ENCODE measurements at regions not wholly inside any gene's neighbourhood (a gene's known extent, or its start where the extent isn't known, plus 50 kb on each side); places are given as distances from the start of the nearest gene placed in this dataset.
"Not testable (repeated sequence)": the region's sequence is repeated elsewhere in the genome, so short reads cannot be mapped to it uniquely, and the experiment has no call there.

GRCh38 chr19:34871911-34872310 lies 54.8 kb upstream of the ZNF30 start:
- H3K27ac ChIP-seq (ENCODE audit: low read length); CTCF ChIA-PET; ATAC-seq; H3K9me3 ChIP-seq (ENCODE audit: low read length); POLR2A ChIA-PET (ENCODE audit: unreplicated experiment); BruUV-seq (replicated peaks); H3K79me2 ChIP-seq (ENCODE audit: low read length); H3K4me3 ChIP-seq (ENCODE audit: low read length); H3K9ac ChIP-seq (ENCODE audit: low read length); H3K27me3 ChIP-seq (ENCODE audit: low read length); DNase-seq; H2AFZ ChIP-seq (ENCODE audit: low read length); H4K20me1 ChIP-seq (ENCODE audit: low read length); H3K36me3 ChIP-seq (ENCODE audit: low read depth, low read length); H3K4me2 ChIP-seq (ENCODE audit: low read length); intact Hi-C loops (cut with micrococcal nuclease); H3K9me2 ChIP-seq (replicated peaks; ENCODE audit: low read length); H3K4me1 ChIP-seq (ENCODE audit: insufficient read depth, low read length); H3F3A ChIP-seq (ENCODE audit: low read length, unreplicated experiment): not testable (repeated sequence)

- ChIA-PET POLR2A (ENCODE audit: unreplicated experiment) (no interaction called here), CTCF (no interaction called here)
- no peaks in the 10 kb centered on the region for H3K27me3 ChIP-seq (ENCODE audit: low read length)
- H3K27ac ChIP-seq (ENCODE audit: low read length), result no peak overlapping the region
- H3K9ac ChIP-seq (ENCODE audit: low read length), result no peak overlapping the region
- ATAC-seq (no peak), DNase-seq (no peak)
- H3K9me2 ChIP-seq (replicated peaks; ENCODE audit: low read length), result no peaks in the 10 kb centered on the region
- TF ChIP-seq EZH2 (IDR thresholded peaks at IDR 0.05; ENCODE audit: low read length, unreplicated experiment) (no peak), CTCF (conservative IDR thresholded peaks at IDR 0.05; ENCODE audit: low read depth, low read length) (no peak), EZH2phosphoT487 (IDR thresholded peaks at IDR 0.05; ENCODE audit: borderline replicate concordance, low read length) (no peak)
- H3K4me3 ChIP-seq (ENCODE audit: low read length), result no peak overlapping the region
- BruUV-seq (replicated peaks), result no TSS peak
- intact Hi-C loops (cut with micrococcal nuclease), result no loop called here
- no peaks in the 10 kb centered on the region for H3K36me3 ChIP-seq (ENCODE audit: low read depth, low read length)
- H3K9me3 ChIP-seq (ENCODE audit: low read length), result no peaks in the 10 kb centered on the region
- H3F3A ChIP-seq (ENCODE audit: low read length, unreplicated experiment), result no peaks in the 10 kb centered on the region
- no peaks in the 10 kb centered on the region for H3K4me1 ChIP-seq (ENCODE audit: insufficient read depth, low read length)
- no peaks in the 10 kb centered on the region for H3K79me2 ChIP-seq (ENCODE audit: low read length)
- H2AFZ ChIP-seq (ENCODE audit: low read length), result no peak overlapping the region
- H4K20me1 ChIP-seq (ENCODE audit: low read length), result no peaks in the 10 kb centered on the region
- no peak overlapping the region for H3K4me2 ChIP-seq (ENCODE audit: low read length)
Observed at GRCh38 chr19:34867631-34868030, 59.1 kb upstream of the ZNF30 start.

DNA sequence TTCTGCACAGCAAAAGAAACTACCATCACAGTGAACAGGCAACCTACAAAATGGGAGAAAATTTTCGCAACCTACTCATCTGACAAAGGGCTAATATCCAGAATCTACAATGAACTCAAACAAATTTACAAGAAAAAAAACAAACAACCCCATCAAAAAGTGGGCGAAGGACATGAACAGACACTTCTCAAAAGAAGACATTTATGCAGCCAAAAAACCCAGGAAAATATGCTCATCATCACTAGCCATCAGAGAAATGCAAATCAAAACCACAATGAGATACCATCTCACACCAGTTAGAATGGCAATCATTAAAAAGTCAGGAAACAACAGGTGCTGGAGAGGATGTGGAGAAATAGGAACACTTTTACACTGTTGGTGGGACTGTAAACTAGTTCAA lies 61.5 kb upstream of the ZNF30 start:
- H3K79me2 ChIP-seq (ENCODE audit: low read length); H4K20me1 ChIP-seq (ENCODE audit: low read length); H3K9ac ChIP-seq (ENCODE audit: low read length); H3K27me3 ChIP-seq (ENCODE audit: low read length); H3K36me3 ChIP-seq (ENCODE audit: low read depth, low read length); H3K4me3 ChIP-seq (ENCODE audit: low read length); POLR2A ChIA-PET (ENCODE audit: unreplicated experiment); H3K9me3 ChIP-seq (ENCODE audit: low read length); H2AFZ ChIP-seq (ENCODE audit: low read length); DNase-seq; ATAC-seq; H3K27ac ChIP-seq (ENCODE audit: low read length); H3K9me2 ChIP-seq (replicated peaks; ENCODE audit: low read length); H3F3A ChIP-seq (ENCODE audit: low read length, unreplicated experiment); intact Hi-C loops (cut with micrococcal nuclease); BruUV-seq (replicated peaks); H3K4me1 ChIP-seq (ENCODE audit: insufficient read depth, low read length); H3K4me2 ChIP-seq (ENCODE audit: low read length); CTCF ChIA-PET: not testable (repeated sequence)

GRCh38 chr19:34859823-34860736 lies 66.6 kb upstream of the ZNF30 start:
- H3K9ac ChIP-seq (ENCODE audit: low read length); CTCF ChIA-PET; ATAC-seq; POLR2A ChIA-PET (ENCODE audit: unreplicated experiment); H3K36me3 ChIP-seq (ENCODE audit: low read depth, low read length); H3K27me3 ChIP-seq (ENCODE audit: low read length); H3K9me3 ChIP-seq (ENCODE audit: low read length); H3K4me3 ChIP-seq (ENCODE audit: low read length); H3K4me1 ChIP-seq (ENCODE audit: insufficient read depth, low read length); H4K20me1 ChIP-seq (ENCODE audit: low read length); H3K27ac ChIP-seq (ENCODE audit: low read length); H3F3A ChIP-seq (ENCODE audit: low read length, unreplicated experiment); H2AFZ ChIP-seq (ENCODE audit: low read length); intact Hi-C loops (cut with micrococcal nuclease); BruUV-seq (replicated peaks); H3K79me2 ChIP-seq (ENCODE audit: low read length); H3K9me2 ChIP-seq (replicated peaks; ENCODE audit: low read length); DNase-seq; H3K4me2 ChIP-seq (ENCODE audit: low read length): not testable (repeated sequence)

GRCh38 chr19:34859325-34859724 lies 67.4 kb upstream of the ZNF30 start:
- H4K20me1 ChIP-seq (ENCODE audit: low read length); POLR2A ChIA-PET (ENCODE audit: unreplicated experiment); H3K4me3 ChIP-seq (ENCODE audit: low read length); H3K4me2 ChIP-seq (ENCODE audit: low read length); intact Hi-C loops (cut with micrococcal nuclease); H3K9ac ChIP-seq (ENCODE audit: low read length); H3K79me2 ChIP-seq (ENCODE audit: low read length); CTCF ChIA-PET; H3K36me3 ChIP-seq (ENCODE audit: low read depth, low read length); H3F3A ChIP-seq (ENCODE audit: low read length, unreplicated experiment); H3K4me1 ChIP-seq (ENCODE audit: insufficient read depth, low read length); H3K9me3 ChIP-seq (ENCODE audit: low read length); H3K27me3 ChIP-seq (ENCODE audit: low read length); H2AFZ ChIP-seq (ENCODE audit: low read length); BruUV-seq (replicated peaks); H3K9me2 ChIP-seq (replicated peaks; ENCODE audit: low read length); DNase-seq; H3K27ac ChIP-seq (ENCODE audit: low read length); ATAC-seq: not testable (repeated sequence)
